ENCODE measurements at regions not wholly inside any gene's neighbourhood (a gene's known extent, or its start where the extent isn't known, plus 50 kb on each side); places are given as distances from the start of the nearest gene placed in this dataset.
"Not testable (repeated sequence)": the region's sequence is repeated elsewhere in the genome, so short reads cannot be mapped to it uniquely, and the experiment has no call there.

- POLR2A ChIA-PET = no interaction called here
- no peak overlapping the region for H3K27ac ChIP-seq
- H3K4me3 ChIP-seq = no peak overlapping the region
- DNase-seq (ENCODE audit: low read depth in 1 of 2, low spot score in 1 of 2) = no peak
- CTCF ChIA-PET = interaction anchor here (1.2 kb wide), 1 partner anchor 14 kb away, joined by 3 read pairs; no protein-coding TSS in a partner anchor
- H3K4me2 ChIP-seq = no peak overlapping the region
- H3K9me3 ChIP-seq = no peaks in the 10 kb centered on the region
- no peak for FAIRE-seq
- TF ChIP-seq JUN (IDR thresholded peaks at IDR 0.05) (no peak), NFE2L2 (conservative IDR thresholded peaks at IDR 0.05; ENCODE audit: low read length) (no peak), REST (IDR thresholded peaks at IDR 0.05) (no peak), RFX5 (IDR thresholded peaks at IDR 0.05) (no peak)
- no peak for ATAC-seq
- no peaks in the 10 kb centered on the region for H3K4me1 ChIP-seq
- WGBS (ENCODE audit: missing lambda C conversion rate) = 54% methylated on average over 4 of the region's 36 CpGs
Observed at GRCh38 chr3:130814691-130815472, 68.3 kb upstream of the PIK3R4 start.

GRCh38 chr3:130816561-130817445, 70.2 kb upstream of the PIK3R4 start:
- DNase-seq (ENCODE audit: low read depth in 1 of 2, low spot score in 1 of 2) = no peak
- 72% methylated on average over 6 of the region's 6 CpGs for WGBS (ENCODE audit: missing lambda C conversion rate)
- Histone ChIP-seq H3K4me2 (no peak overlapping the region), H3K9me3 (no peaks in the 10 kb centered on the region), H3K4me3 (no peak overlapping the region), H3K4me1 (peaks cover 7% of the 10 kb centered on the region; the same call in 2 of the 3 replicates), H3K27ac (no peak overlapping the region)
- TF ChIP-seq GATA3 (IDR thresholded peaks at IDR 0.05; ENCODE audit: borderline replicate concordance) (no peak), CEBPB (IDR thresholded peaks at IDR 0.05) (no peak), HOXB13 (CRISPR knock-in tag; IDR thresholded peaks at IDR 0.05; ENCODE audit: low read depth) (no peak), RFX5 (IDR thresholded peaks at IDR 0.05) (no peak), ATOH8 (CRISPR knock-in tag; IDR thresholded peaks at IDR 0.05; ENCODE audit: low read depth) (no peak), BHLHE40 (IDR thresholded peaks at IDR 0.05; ENCODE audit: low read depth, low read length) (no peak), HDAC2 (IDR thresholded peaks at IDR 0.05) (no peak), BCL3 (IDR thresholded peaks at IDR 0.05) (no peak), HOXA7 (CRISPR knock-in tag; IDR thresholded peaks at IDR 0.05) (no peak), ZFP36 (IDR thresholded peaks at IDR 0.05; ENCODE audit: borderline replicate concordance, partially characterized antibody) (no peak), NR3C1 (IDR thresholded peaks at IDR 0.05) (no peak), RAD21 (conservative IDR thresholded peaks at IDR 0.05 in 1 of 2, IDR thresholded peaks at IDR 0.05 in 1 of 2) (no peak), SREBF2 (IDR thresholded peaks at IDR 0.05) (no peak), NFE2L2 (conservative IDR thresholded peaks at IDR 0.05; ENCODE audit: low read length) (no peak), RNF2 (IDR thresholded peaks at IDR 0.05; ENCODE audit: borderline replicate concordance, low read depth) (no peak), RCOR1 (IDR thresholded peaks at IDR 0.05; ENCODE audit: low read depth, low read length) (no peak), HEYL (CRISPR knock-in tag; IDR thresholded peaks at IDR 0.05) (no peak)
- POLR2A ChIA-PET = interaction anchor here (0.6 kb wide), 1 partner anchor 69 kb away, joined by 4 read pairs; no protein-coding TSS in a partner anchor
- CTCF ChIA-PET = no interaction called here
- no peak for ATAC-seq
- no peak for FAIRE-seq

GRCh38 chr3:130818066-130818465, 71.4 kb upstream of the PIK3R4 start:
- FAIRE-seq; H3K27ac ChIP-seq; POLR2A ChIA-PET; CTCF ChIA-PET; H3K9me3 ChIP-seq; H3K4me3 ChIP-seq; H3K4me2 ChIP-seq; ATAC-seq; H3K4me1 ChIP-seq; DNase-seq (ENCODE audit: low read depth in 1 of 2, low spot score in 1 of 2): not testable (repeated sequence)
- 55% methylated on average over 3 of the region's 3 CpGs for WGBS (ENCODE audit: missing lambda C conversion rate)
